Ovary (tissue), 3 donors: ENCODE measurements at regions not wholly inside any gene's neighbourhood (a gene's known extent, or its start where the extent isn't known, plus 50 kb on each side); places are given as distances from the start of the nearest gene placed in this dataset.

ENCODE experiments used
- CTCF ChIP-seq, 3 donors: fragments of 450-650 bp in 2 of 3; fragments of 200-600 bp in 1 of 3; IDR thresholded peaks; one replicate each; pipeline versions ENCODE4 v1.5.1 to v1.8.0; 2016 to 2022; ENCODE audit warnings: antibody characterized with exemption in 3 of 3, mild to moderate bottlenecking in 1 of 3
- EP300 ChIP-seq: sonication (generic); formaldehyde crosslinking; IDR thresholded peaks from one replicate; pipeline ENCODE4 v1.6.1; 2017; ENCODE audit warnings: antibody characterized with exemption
- POLR2A ChIP-seq: fragments of 450-650 bp; IDR thresholded peaks from one replicate; pipeline ENCODE4 v1.6.1; 2017; ENCODE audit warnings: antibody characterized with exemption, mild to moderate bottlenecking, moderate library complexity
- donor health status: DM: no; HTN: no; CAD: no.

DNA sequence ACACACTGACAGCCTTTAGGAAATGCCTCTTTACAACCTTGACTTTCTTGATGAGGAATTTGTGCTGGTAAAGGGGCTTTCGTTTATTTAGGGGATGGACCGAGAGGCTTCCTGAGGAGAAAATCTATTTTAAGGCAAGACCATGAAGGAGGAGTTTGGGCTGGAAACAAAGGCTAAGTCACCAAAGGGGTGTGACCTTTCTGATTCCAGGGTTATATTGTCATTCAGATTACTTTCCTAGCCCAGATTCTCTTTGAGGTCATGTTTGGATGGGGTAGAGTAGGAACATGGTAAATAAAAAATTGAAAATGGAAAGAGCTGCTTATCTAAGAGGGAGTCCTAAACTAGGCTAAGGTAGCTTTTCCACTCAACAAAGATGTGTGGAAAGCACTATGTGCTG, 77.1 kb upstream of the UGP2 start:
- no peak for TF ChIP-seq POLR2A
- TF ChIP-seq CTCF (IDR thresholded peaks at IDR 0.05): no peak
- no peak for TF ChIP-seq EP300
